K562 (cell line): ENCODE measurements at regions not wholly inside any gene's neighbourhood (a gene's known extent, or its start where the extent isn't known, plus 50 kb on each side); places are given as distances from the start of the nearest gene placed in this dataset.

ENCODE experiments used
- ATAC-seq: fragments of 200-7000 bp; cut with Tn5 transposase; 3 replicates; pipeline ENCODE4 v1.9.1; 2020; ENCODE audit warnings: moderate library complexity
- BruUV-seq: library from RNA; stranded (reverse); fragments of 400-500 nt; replicated peaks from 2 replicates; lab custom pipeline; 2021; lab: Mats Ljungman, UMichigan
- CTCF ChIA-PET: fragments of 300-600 bp; formaldehyde crosslinking; extraction: SDS; loops from one replicate; lab custom pipeline; 2021; ENCODE audit warnings: low intra/inter-chr PET ratio; lab: Yijun Ruan, JAX
- POLR2A ChIA-PET: fragments of 300-600, 350-650 bp; sonication (Branson Sonifier 250); formaldehyde crosslinking; extraction: SDS; loops from one replicate; lab custom pipeline; 2021; ENCODE audit warnings: antibody characterized with exemption, inconsistent platforms; lab: Yijun Ruan, JAX
- DNase-seq, 4 experiments: peaks; one replicate each; pipeline versions ENCODE4 v3.0.0 to v3.0.0-alpha.2; 2011 to 2018; ENCODE audit warnings: low spot score in 3 of 4, mixed read lengths in 3 of 4; ENCODE audit errors: extremely low read depth in 1 of 4
- FAIRE-seq: peaks from 2 replicates; lab custom pipeline; 2011; peaks lifted over from hg19 to GRCh38; lab: Jason Lieb, UNC
- H2AFZ ChIP-seq: 2 replicates; pipeline ENCODE4 v1.6.0; 2011; ENCODE audit warnings: low read depth, low read length, control low read depth, inconsistent platforms
- H3K27ac ChIP-seq: fragments of 200-600 bp; 3 replicates; pipeline ENCODE4 v1.8.0; 2011; ENCODE audit warnings: low read depth, mild to moderate bottlenecking, control low read depth, inconsistent platforms, low read length, moderate library complexity, mixed read lengths; ENCODE audit errors: extremely low read depth
- H3K27me3 ChIP-seq, 2 experiments: fragments of 300-600 bp in 1 of 2; 2 replicates in 1 of 2; 3 replicates in 1 of 2; pipeline versions ENCODE4 v1.6.0 to v1.8.0; 2011; ENCODE audit warnings: inconsistent platforms in 2 of 2, low read length in 2 of 2, mild to moderate bottlenecking in 1 of 2, mixed read lengths in 1 of 2, moderate library complexity in 1 of 2; ENCODE audit not compliant: control insufficient read depth in 2 of 2, insufficient read depth in 2 of 2
- H3K36me3 ChIP-seq: fragments of 300-600 bp; 3 replicates; pipeline ENCODE4 v1.8.0; 2011; ENCODE audit warnings: mild to moderate bottlenecking, low read length, inconsistent platforms; ENCODE audit not compliant: control insufficient read depth, insufficient read depth
- H3K4me1 ChIP-seq, 2 experiments: fragments of 200-600 bp in 1 of 2; replicated peaks in 1 of 2; 2 replicates in 1 of 2; 3 replicates in 1 of 2; pipeline versions ENCODE4 v1.5.1 to v1.8.0; 2011; ENCODE audit warnings: inconsistent platforms in 2 of 2, low read length in 2 of 2, mild to moderate bottlenecking in 1 of 2, mixed read lengths in 1 of 2, moderate library complexity in 1 of 2; ENCODE audit not compliant: control insufficient read depth in 2 of 2, insufficient read depth in 2 of 2
- H3K4me2 ChIP-seq: 2 replicates; pipeline ENCODE4 v1.6.1; 2011; ENCODE audit warnings: low read length, control low read depth, inconsistent platforms, mixed read lengths; ENCODE audit not compliant: insufficient read depth
- H3K4me3 ChIP-seq: fragments of 200-600 bp; sonication (generic), shearing (Covaris generic); 2 replicates; pipeline ENCODE4 v1.5.1; 2016; ENCODE audit warnings: control low read depth, inconsistent platforms
- H3K79me2 ChIP-seq: fragments of 200-600 bp; 3 replicates; pipeline ENCODE4 v1.8.0; 2011; ENCODE audit warnings: low read length, inconsistent platforms; ENCODE audit not compliant: control insufficient read depth, insufficient read depth
- H3K9ac ChIP-seq, 2 experiments: 2 replicates each; pipeline versions ENCODE4 v1.6.0 to v1.6.1; 2011; ENCODE audit warnings: low read depth in 2 of 2, low read length in 2 of 2, control low read depth in 1 of 2, inconsistent platforms in 1 of 2, mild to moderate bottlenecking in 1 of 2, mixed read lengths in 1 of 2; ENCODE audit not compliant: insufficient read depth in 1 of 2
- H3K9me1 ChIP-seq: one replicate; pipeline ENCODE4 v1.6.0; 2011; ENCODE audit warnings: inconsistent platforms, mild to moderate bottlenecking, low read length, moderate library complexity; ENCODE audit not compliant: control insufficient read depth, insufficient read depth
- H3K9me3 ChIP-seq: replicated peaks from 2 replicates; pipeline ENCODE4 v1.5.1; 2011; ENCODE audit warnings: low read depth, low read length, inconsistent platforms; ENCODE audit not compliant: control insufficient read depth, insufficient read depth
- H4K20me1 ChIP-seq: replicated peaks from 2 replicates; pipeline ENCODE4 v1.6.1; 2011; ENCODE audit warnings: low read length, inconsistent platforms, mixed read lengths; ENCODE audit not compliant: control insufficient read depth, insufficient read depth
- CCAR2 ChIP-seq: fragments of 200-400 bp; formaldehyde crosslinking; IDR thresholded peaks from 2 replicates; pipeline ENCODE4 v1.6.1; 2017; ENCODE audit warnings: mild to moderate bottlenecking, low read depth, low read length
- CHD4 ChIP-seq: fragments of 200-600 bp; sonication (generic); IDR thresholded peaks from 3 replicates; pipeline ENCODE4 v1.6.1; 2012; ENCODE audit warnings: low read depth, mild to moderate bottlenecking, mixed read lengths, low read length, inconsistent platforms; ENCODE audit not compliant: insufficient read depth, insufficient replicate concordance, poor library complexity, severe bottlenecking
- DEAF1 ChIP-seq: fragments of 450-650 bp; formaldehyde crosslinking; IDR thresholded peaks from 2 replicates; pipeline ENCODE4 v1.4.0; 2020; ENCODE audit warnings: mild to moderate bottlenecking, moderate library complexity
- GTF2F1 ChIP-seq: IDR thresholded peaks from 2 replicates; pipeline ENCODE4 v1.6.1; 2011; ENCODE audit warnings: low read depth, low read length, improper control_type of control experiment
- HBP1 ChIP-seq: fragments of 450-650 bp; formaldehyde crosslinking; IDR thresholded peaks from 2 replicates; pipeline ENCODE4 v1.4.0; 2022; ENCODE audit warnings: missing genetic modification characterization
- HNRNPK ChIP-seq: fragments of 200-400 bp; formaldehyde crosslinking; IDR thresholded peaks from one replicate; pipeline ENCODE4 v1.6.1; 2018; ENCODE audit warnings: mild to moderate bottlenecking, low read depth, low read length; ENCODE audit not compliant: poor library complexity, severe bottlenecking
- RAD51 ChIP-seq: fragments of 450-650 bp; IDR thresholded peaks from 2 replicates; pipeline ENCODE4 v1.7.1; 2016; ENCODE audit warnings: low read depth, mild to moderate bottlenecking, borderline replicate concordance
- THRAP3 ChIP-seq: fragments of 450-650 bp; IDR thresholded peaks from 2 replicates; pipeline ENCODE4 v1.6.1; 2016; ENCODE audit warnings: mild to moderate bottlenecking, inconsistent platforms, borderline replicate concordance
- ZBTB2 ChIP-seq: fragments of 450-650 bp; IDR thresholded peaks from 2 replicates; pipeline ENCODE4 v1.6.1; 2016; ENCODE audit warnings: antibody characterized with exemption
- ZBTB33 ChIP-seq: sonication (generic); formaldehyde crosslinking; IDR thresholded peaks from 2 replicates; pipeline ENCODE4 v1.8.1; 2023; ENCODE audit warnings: mild to moderate bottlenecking, missing genetic modification reagents
- ZBTB43 ChIP-seq: sonication (generic); formaldehyde crosslinking; IDR thresholded peaks from 2 replicates; pipeline ENCODE4 v1.8.0; 2023; ENCODE audit warnings: mild to moderate bottlenecking, missing genetic modification reagents
- ZNF584 ChIP-seq: fragments of 200-800 bp; sonication (Bioruptor generic); IDR thresholded peaks from 2 replicates; pipeline ENCODE4 v1.6.1; 2016; ENCODE audit warnings: low read depth, mild to moderate bottlenecking, missing genetic modification characterization, missing compliant biosample characterization
- WGBS: fragments of 100-300 bp; shearing (Covaris generic); methylation state at CpG from one replicate; pipeline ENCODE4 v1.1.6; 2016; ENCODE audit warnings: low coverage, mixed read lengths; ENCODE audit not compliant: insufficient coverage; ENCODE audit errors: missing lambda C conversion rate; 5-methylcytosine and 5-hydroxymethylcytosine counted together
- in situ Hi-C: fragments of 300-500 bp; cut with MboI; formaldehyde crosslinking; loops from 4 replicates; pipeline ENCODE4 v1.15.0; 2018; ENCODE audit warnings: inconsistent platforms, mixed read lengths
- intact Hi-C: fragments of 100-400 bp; cut with micrococcal nuclease; formaldehyde crosslinking; loops from 2 replicates; pipeline ENCODE4 v1.14.2; 2022

- TF ChIP-seq ZBTB43 (no peak), GTF2F1 (no peak), RAD51 (no peak), CHD4 (no peak)
Measured at GRCh38 chr13:78852709-78853108, 193.8 kb upstream of the OBI1 start (continued).

GRCh38 chr13:78845656-78846365, 186.9 kb upstream of the OBI1 start:
- BruUV-seq: no TSS peak
- no peaks in the 10 kb centered on the region for H3K27me3 ChIP-seq
- no peaks in the 10 kb centered on the region for H3K79me2 ChIP-seq
- no peaks in the 10 kb centered on the region for H3K9me3 ChIP-seq
- H3K36me3 ChIP-seq: no peaks in the 10 kb centered on the region
- in situ Hi-C loops (no loop called here), intact Hi-C loops (no loop called here)
- H3K4me3 ChIP-seq: no peak overlapping the region
- no peak overlapping the region for H2AFZ ChIP-seq
- DNase-seq: no peak
- no peak overlapping the region for H3K27ac ChIP-seq
- POLR2A ChIA-PET: no interaction called here
- WGBS: 4% methylated on average over 3 of the region's 3 CpGs
- no peak overlapping the region for H3K9ac ChIP-seq
- no peaks in the 10 kb centered on the region for H4K20me1 ChIP-seq
- no peak overlapping the region for H3K4me2 ChIP-seq
- CTCF ChIA-PET: no interaction called here
- FAIRE-seq: no peak
- H3K4me1 ChIP-seq: no peaks in the 10 kb centered on the region
- H3K9me1 ChIP-seq: no peaks in the 10 kb centered on the region
- no peak for ATAC-seq
- TF ChIP-seq CCAR2 (no peak), DEAF1 (CRISPR knock-in tag) (no peak), ZNF584 (CRISPR knock-in tag) (no peak), HNRNPK (no peak), ZBTB33 (CRISPR knock-in tag) (no peak), HBP1 (CRISPR knock-in tag) (no peak), THRAP3 (no peak), ZBTB2 (no peak)
